Fibroblast of peridontal ligament (primary cell): ENCODE measurements at regions not wholly inside any gene's neighbourhood (a gene's known extent, or its start where the extent isn't known, plus 50 kb on each side); places are given as distances from the start of the nearest gene placed in this dataset.

Experiments used
- DNase-seq: peaks from one replicate; pipeline ENCODE4 v3.0.0-alpha.2; 2010; ENCODE audit errors: extremely low read depth

- no peak for DNase-seq
Observed at GRCh38 chr3:167188592-167188991, 191.5 kb downstream of the ZBBX start.

GRCh38 chr3:167187221-167187620 lies 192.9 kb downstream of the ZBBX start:
- DNase-seq, result no peak

- no peak for DNase-seq
Observed at GRCh38 chr3:167184511-167184910, 195.6 kb downstream of the ZBBX start.

- DNase-seq, result no peak
Observed at GRCh38 chr3:167172377-167172776, 207.7 kb downstream of the ZBBX start.

DNA sequence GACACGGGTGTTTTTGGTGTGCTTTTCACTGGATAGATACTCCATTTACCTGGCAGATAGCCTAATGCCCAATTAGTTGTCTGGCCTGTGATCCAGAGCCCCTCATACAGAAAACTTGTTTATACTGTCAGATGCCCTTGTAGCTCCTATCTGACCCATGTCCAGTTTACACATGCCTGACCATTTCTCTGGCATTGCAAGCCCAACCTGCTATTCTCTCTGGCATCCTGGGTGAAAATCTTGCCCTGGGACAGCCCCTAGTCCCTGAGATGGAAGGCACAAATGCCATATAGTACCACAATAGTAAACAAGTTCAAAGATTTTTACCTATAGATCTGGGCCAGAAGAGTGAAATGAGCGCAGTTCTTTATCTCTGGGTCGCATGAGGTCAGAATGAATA lies 212.6 kb downstream of the ZBBX start:
- no peak for DNase-seq

GRCh38 chr3:167166594-167167253 lies 213.4 kb downstream of the ZBBX start:
- DNase-seq, result no peak

- DNase-seq, result no peak
Observed at GRCh38 chr3:167166012-167166411, 214.1 kb downstream of the ZBBX start.

- DNase-seq, result no peak
Observed at GRCh38 chr3:167163580-167163979, 216.5 kb downstream of the ZBBX start.

DNA sequence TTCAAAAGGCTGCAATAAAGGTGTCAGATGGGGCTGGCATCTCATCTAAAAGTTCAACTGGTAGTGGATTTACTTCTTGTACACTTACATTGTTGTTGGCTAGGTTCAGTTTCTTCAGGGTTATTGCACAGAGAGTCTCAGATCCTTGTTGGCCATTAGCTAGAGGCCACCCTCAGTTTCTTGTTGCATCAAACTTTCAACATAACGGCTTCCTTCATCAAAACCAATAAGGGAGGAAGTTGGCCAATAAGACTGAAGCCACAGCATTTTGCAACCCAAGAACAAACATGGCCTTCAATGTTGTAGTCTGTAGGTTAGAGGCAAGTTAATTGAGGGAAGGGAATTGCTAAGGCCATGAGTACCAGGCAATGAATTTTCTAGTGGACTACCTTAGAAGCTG lies 218.0 kb downstream of the ZBBX start:
- DNase-seq, result no peak

- DNase-seq, result no peak
Observed at GRCh38 chr3:167160781-167161180, 219.3 kb downstream of the ZBBX start.

DNA sequence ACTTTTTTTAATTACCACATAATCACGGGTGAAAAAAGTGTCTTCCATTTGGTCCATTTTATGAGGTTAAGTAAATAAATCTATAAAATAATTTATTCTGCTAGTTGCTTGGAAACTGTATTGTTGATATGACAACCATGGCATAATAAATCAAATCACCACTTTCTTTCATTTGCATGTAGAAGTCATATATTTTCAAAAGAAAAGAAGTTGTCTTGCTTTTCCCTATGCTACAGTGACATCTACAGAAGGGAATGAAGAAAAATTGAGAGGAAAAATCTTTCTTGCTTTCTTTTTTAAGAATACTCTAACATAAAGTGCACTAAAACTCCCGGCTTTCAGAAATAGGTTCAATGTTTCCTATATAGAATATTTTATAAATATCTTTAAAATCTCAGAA lies 228.5 kb downstream of the ZBBX start:
- no peak for DNase-seq

- no peak for DNase-seq
Observed at GRCh38 chr3:167148136-167148535, 232.0 kb downstream of the ZBBX start.

DNA sequence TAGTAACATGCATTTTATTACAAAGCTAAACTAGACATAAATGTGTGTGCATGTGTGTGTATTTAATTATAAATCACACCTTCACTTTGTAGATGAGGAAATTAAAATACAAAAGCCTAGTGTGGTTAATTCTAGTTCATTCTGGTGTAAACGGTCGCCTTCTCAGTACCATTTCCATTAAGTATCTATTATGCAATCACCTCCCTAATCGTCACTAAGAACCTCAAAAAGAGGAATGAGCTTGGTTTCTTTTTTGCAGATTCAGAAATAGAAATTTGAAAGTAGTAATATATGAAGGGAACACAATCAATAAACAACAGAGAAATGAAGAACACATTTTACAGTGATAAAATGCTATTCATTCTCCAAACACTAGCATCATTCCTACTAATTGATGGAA lies 233.2 kb downstream of the ZBBX start:
- DNase-seq, result no peak

DNA sequence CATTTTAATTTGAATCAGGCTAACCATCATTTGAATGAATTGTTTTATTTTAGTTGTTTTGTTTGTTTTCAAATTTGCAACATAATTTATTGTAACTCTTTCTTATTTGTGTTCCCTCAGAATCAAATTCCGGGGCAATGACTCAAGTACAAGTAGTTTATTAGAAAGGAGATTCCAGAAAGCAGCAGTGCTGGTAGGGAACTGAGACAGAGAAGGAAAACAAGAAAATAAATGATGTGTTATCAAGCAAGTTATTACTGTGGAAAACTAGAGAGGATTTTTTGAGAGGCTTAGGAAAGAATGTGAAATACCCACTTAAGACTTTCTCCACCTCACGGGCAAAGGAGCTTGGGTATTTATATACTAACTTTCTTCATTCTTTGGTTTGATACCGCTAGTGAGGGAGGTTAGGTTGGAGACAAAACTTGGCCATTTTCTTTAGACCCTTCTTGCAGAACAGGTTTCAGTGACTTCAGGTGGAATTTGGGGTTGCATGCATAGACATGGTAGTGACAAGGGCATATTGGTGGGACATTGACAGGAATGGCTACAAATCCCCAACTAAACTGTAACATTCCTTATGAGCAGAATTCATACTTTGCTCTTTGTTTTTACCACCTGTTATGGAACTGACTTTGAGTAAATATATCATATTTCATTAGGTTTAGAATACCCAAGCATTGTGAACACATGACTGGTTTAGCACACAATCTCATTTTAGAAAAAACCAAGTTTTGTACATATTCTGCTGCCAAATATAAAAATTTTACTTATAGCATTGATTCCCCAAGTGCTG lies 254.3 kb downstream of the ZBBX start:
- DNase-seq, result no peak

- no peak for DNase-seq
Observed at GRCh38 chr3:167120828-167121227, 259.3 kb downstream of the ZBBX start.

- DNase-seq, result no peak
Observed at GRCh38 chr3:167116120-167116922, 263.8 kb downstream of the ZBBX start.

DNA sequence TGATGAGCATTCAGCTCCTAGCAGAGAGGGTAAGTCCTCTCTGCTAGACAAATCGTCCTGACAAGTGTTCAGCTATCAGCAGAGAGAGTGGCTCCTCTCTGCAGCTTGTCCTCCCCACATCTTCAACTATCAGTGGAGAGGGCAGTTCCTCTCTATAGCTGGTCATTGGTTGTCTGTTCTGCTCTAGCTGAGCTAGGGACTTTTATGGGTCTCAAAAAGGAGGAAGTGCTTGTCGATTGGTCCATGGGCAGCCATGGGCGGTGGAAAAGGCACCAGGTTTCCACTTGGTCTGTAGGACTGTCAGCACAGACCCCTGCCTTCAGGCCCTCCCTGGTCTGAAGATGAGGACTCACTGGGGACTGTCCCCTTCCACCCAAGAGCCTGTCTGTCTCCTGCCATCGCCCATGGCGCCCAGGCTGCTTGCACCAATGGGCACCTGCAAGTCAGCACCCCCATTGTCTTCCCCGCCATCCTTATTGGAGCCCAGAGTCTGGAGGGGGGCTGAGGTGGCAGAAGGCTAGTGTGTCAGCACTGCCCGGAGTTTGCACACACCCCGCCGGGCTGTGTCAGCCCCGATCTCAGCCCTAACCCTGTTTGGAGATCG lies 264.7 kb downstream of the ZBBX start:
- no peak for DNase-seq

DNA sequence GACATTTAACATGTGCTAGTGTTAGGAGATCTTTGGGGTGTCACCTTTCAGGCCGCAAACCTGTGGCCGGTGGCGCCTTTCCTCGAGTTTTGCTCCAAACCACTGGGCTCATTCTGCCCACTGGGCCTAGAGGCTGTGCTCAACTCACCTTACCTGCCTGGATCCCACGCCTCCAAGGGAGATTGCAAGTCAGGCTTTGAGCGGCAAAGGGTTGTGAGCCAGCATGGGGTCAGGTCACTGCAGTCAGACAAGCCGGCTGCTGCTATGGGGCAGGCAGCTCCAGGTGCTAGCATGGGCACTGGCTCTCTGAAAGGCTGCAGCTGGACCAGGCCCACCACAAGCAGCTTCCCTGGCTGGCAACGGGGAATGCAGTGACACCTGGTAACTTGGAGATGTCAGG lies 265.5 kb downstream of the ZBBX start:
- DNase-seq, result no peak

- DNase-seq, result no peak
Observed at GRCh38 chr3:167113035-167113830, 266.9 kb downstream of the ZBBX start.

GRCh38 chr3:167110901-167111300 lies 269.2 kb downstream of the ZBBX start:
- no peak for DNase-seq

DNA sequence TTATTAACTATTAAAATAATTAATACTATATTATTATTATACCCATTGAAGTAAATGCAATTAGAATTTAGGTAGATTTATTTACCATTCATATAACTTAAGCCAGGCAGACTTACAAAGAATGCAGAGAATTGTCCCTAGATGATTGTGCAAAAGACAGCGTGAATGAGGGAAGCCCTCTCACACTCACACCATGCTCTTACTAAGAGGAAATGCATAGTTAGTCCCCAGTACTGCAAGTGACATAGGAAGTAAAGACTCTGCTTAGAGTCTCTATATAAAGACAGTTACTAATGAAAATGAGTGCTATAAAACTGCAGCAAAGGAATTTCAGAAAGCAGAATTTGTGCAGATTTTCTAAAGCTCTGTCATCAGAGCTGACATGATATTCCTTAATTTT lies 270.4 kb downstream of the ZBBX start:
- DNase-seq, result no peak
